A549 (cell line): ENCODE measurements at regions not wholly inside any gene's neighbourhood (a gene's known extent, or its start where the extent isn't known, plus 50 kb on each side); places are given as distances from the start of the nearest gene placed in this dataset.

Experiments used
- ATAC-seq, 2 experiments: fragments of 200-7000 bp in 1 of 2; fragments of >200 bp in 1 of 2; cut with Nextera tagmentation in 1 of 2; cut with Tn5 transposase in 1 of 2; 3 replicates each; pipeline versions ENCODE4 v1.8.0 to v1.9.1; 2018 to 2020; ENCODE audit warnings: mild to moderate bottlenecking in 1 of 2, moderate library complexity in 1 of 2
- CTCF ChIA-PET: fragments of 300-600 bp; sonication (Branson Sonifier 250); formaldehyde crosslinking; extraction: SDS; loops from one replicate; lab custom pipeline; 2021; ENCODE audit warnings: antibody characterized with exemption, inconsistent platforms; lab: Yijun Ruan, JAX
- POLR2A ChIA-PET: fragments of 350-600 bp; formaldehyde crosslinking; extraction: SDS; loops from one replicate; lab custom pipeline; 2021; ENCODE audit warnings: antibody characterized with exemption, inconsistent platforms; lab: Yijun Ruan, JAX
- DNase-seq, 2 experiments: peaks; one replicate each; pipeline versions ENCODE4 v3.0.0 to v3.0.0-alpha.2; 2011 to 2016; ENCODE audit warnings: low read depth in 1 of 2, low spot score in 1 of 2
- FAIRE-seq: peaks from 2 replicates; lab custom pipeline; 2011; peaks lifted over from hg19 to GRCh38; lab: Jason Lieb, UNC
- H3K27ac ChIP-seq, 2 experiments: fragments of >200 bp; sonication (Bioruptor Twin); formaldehyde crosslinking; 3 replicates each; pipeline ENCODE4 v1.5.1; 2016 to 2017
- H3K4me1 ChIP-seq: fragments of >200 bp; sonication (Bioruptor Twin); formaldehyde crosslinking; 3 replicates; pipeline ENCODE4 v1.6.1; 2016
- H3K4me2 ChIP-seq: fragments of >200 bp; sonication (Bioruptor Twin); formaldehyde crosslinking; 3 replicates; pipeline ENCODE4 v1.6.1; 2016
- H3K4me3 ChIP-seq: fragments of >200 bp; sonication (Bioruptor Twin); formaldehyde crosslinking; 3 replicates; pipeline ENCODE4 v1.5.1; 2016
- H3K9me3 ChIP-seq: fragments of >200 bp; sonication (Bioruptor Twin); formaldehyde crosslinking; 3 replicates; pipeline ENCODE4 v1.6.1; 2016
- BHLHE40 ChIP-seq: IDR thresholded peaks from 2 replicates; pipeline ENCODE4 v1.6.1; 2012; ENCODE audit warnings: low read depth, low read length, inconsistent platforms
- CBX2 ChIP-seq: fragments of 200-600 bp; sonication (generic); IDR thresholded peaks from 2 replicates; pipeline ENCODE4 v1.6.1; 2016; ENCODE audit warnings: low read depth, mild to moderate bottlenecking, borderline replicate concordance
- CBX8 ChIP-seq: fragments of 200-600 bp; sonication (generic); IDR thresholded peaks from 2 replicates; pipeline ENCODE4 v1.6.1; 2016
- CEBPB ChIP-seq, 2 experiments: fragments of >200 bp in 1 of 2; sonication (Bioruptor Twin) in 1 of 2; formaldehyde crosslinking in 1 of 2; IDR thresholded peaks; 2 replicates each; pipeline ENCODE4 v1.6.1; 2012 to 2016
- CHD2 ChIP-seq: fragments of 150-350 bp; IDR thresholded peaks from 2 replicates; pipeline ENCODE4 v1.6.1; 2014; ENCODE audit warnings: low read length; ENCODE audit not compliant: partially characterized antibody
- CHD4 ChIP-seq: fragments of 200-600 bp; sonication (generic); IDR thresholded peaks from 2 replicates; pipeline ENCODE4 v1.6.1; 2016; ENCODE audit warnings: antibody characterized with exemption, mild to moderate bottlenecking, borderline replicate concordance
- E2F6 ChIP-seq: IDR thresholded peaks from 2 replicates; pipeline ENCODE4 v1.6.1; 2012; ENCODE audit warnings: low read depth, borderline replicate concordance
- EHMT2 ChIP-seq: fragments of 200-600 bp; sonication (generic); IDR thresholded peaks from 2 replicates; pipeline ENCODE4 v1.6.1; 2016; ENCODE audit warnings: antibody characterized with exemption, low read depth, mild to moderate bottlenecking, moderate library complexity
- EP300 ChIP-seq, 2 experiments: fragments of >200 bp; sonication (Bioruptor Twin); formaldehyde crosslinking; IDR thresholded peaks; 2 replicates in 1 of 2; 3 replicates in 1 of 2; pipeline ENCODE4 v1.6.1; 2016 to 2017
- ESRRA ChIP-seq: fragments of 150-350 bp; IDR thresholded peaks from 2 replicates; pipeline ENCODE4 v1.6.1; 2014; ENCODE audit warnings: mild to moderate bottlenecking, low read length, borderline replicate concordance
- FOSB ChIP-seq: fragments of 250-450 bp; sonication (Bioruptor Pico); IDR thresholded peaks from 2 replicates; pipeline ENCODE4 v1.5.0; 2020; ENCODE audit warnings: mild to moderate bottlenecking, moderate library complexity
- FOSL2 ChIP-seq, 2 experiments: fragments of 450-650 bp in 1 of 2; fragments of >200 bp in 1 of 2; sonication (Bioruptor Twin) in 1 of 2; formaldehyde crosslinking; IDR thresholded peaks; 2 replicates each; pipeline versions ENCODE4 v1.5.0 to v1.6.1; 2016 to 2020; ENCODE audit warnings: mild to moderate bottlenecking in 1 of 2, moderate library complexity in 1 of 2
- GATA3 ChIP-seq: IDR thresholded peaks from 2 replicates; pipeline ENCODE4 v1.6.1; 2012; ENCODE audit warnings: borderline replicate concordance
- HMGXB4 ChIP-seq: fragments of 250-450 bp; sonication (Bioruptor Pico); IDR thresholded peaks from 2 replicates; pipeline ENCODE4 v1.5.0; 2021; ENCODE audit warnings: mild to moderate bottlenecking, moderate library complexity, borderline replicate concordance
- HOXA7 ChIP-seq: fragments of 250-450 bp; sonication (Bioruptor Pico); IDR thresholded peaks from 2 replicates; pipeline ENCODE4 v1.5.0; 2020; ENCODE audit warnings: mild to moderate bottlenecking, moderate library complexity
- HOXB13 ChIP-seq: fragments of 250-450 bp; sonication (Bioruptor Pico); IDR thresholded peaks from 2 replicates; pipeline ENCODE4 v1.5.0; 2020; ENCODE audit warnings: low read depth, mild to moderate bottlenecking, moderate library complexity
- HOXB5 ChIP-seq: fragments of 250-450 bp; sonication (Bioruptor Pico); IDR thresholded peaks from 2 replicates; pipeline ENCODE4 v1.5.0; 2020; ENCODE audit warnings: mild to moderate bottlenecking, moderate library complexity
- JUN ChIP-seq, 2 experiments: fragments of >200 bp; sonication (Bioruptor Twin); formaldehyde crosslinking; IDR thresholded peaks; 2 replicates in 1 of 2; 3 replicates in 1 of 2; pipeline ENCODE4 v1.6.1; 2016 to 2017
- JUNB ChIP-seq: fragments of >200 bp; sonication (Bioruptor Twin); formaldehyde crosslinking; IDR thresholded peaks from 2 replicates; pipeline ENCODE4 v1.6.1; 2016
- MAFK ChIP-seq: fragments of 450-650 bp; IDR thresholded peaks from 2 replicates; pipeline ENCODE4 v1.6.1; 2014; ENCODE audit not compliant: partially characterized antibody
- MAX ChIP-seq: IDR thresholded peaks from 2 replicates; pipeline ENCODE4 v1.6.1; 2012
- NFE2L2 ChIP-seq: fragments of 150-350 bp; conservative IDR thresholded peaks from 2 replicates; pipeline ENCODE4 v1.6.1; 2014; ENCODE audit warnings: low read length
- NPAS2 ChIP-seq: fragments of 250-450 bp; sonication (Bioruptor Pico); IDR thresholded peaks from 2 replicates; pipeline ENCODE4 v1.8.0; 2022; ENCODE audit warnings: mild to moderate bottlenecking, moderate library complexity, borderline replicate concordance
- PHF8 ChIP-seq: fragments of 200-600 bp; sonication (generic); IDR thresholded peaks from 2 replicates; pipeline ENCODE4 v1.6.1; 2016; ENCODE audit warnings: low read depth, mild to moderate bottlenecking, antibody characterized with exemption, moderate library complexity, borderline replicate concordance
- RAD21 ChIP-seq, 2 experiments: fragments of >200 bp in 1 of 2; sonication (Bioruptor Twin) in 1 of 2; formaldehyde crosslinking in 1 of 2; IDR thresholded peaks in 1 of 2; conservative IDR thresholded peaks in 1 of 2; 2 replicates in 1 of 2; 3 replicates in 1 of 2; pipeline ENCODE4 v1.6.1; 2012 to 2018; ENCODE audit warnings: inconsistent platforms in 1 of 2
- RARB ChIP-seq: fragments of 250-450 bp; sonication (Bioruptor Pico); IDR thresholded peaks from 2 replicates; pipeline ENCODE4 v1.8.0; 2021; ENCODE audit warnings: mild to moderate bottlenecking, moderate library complexity
- REST ChIP-seq: fragments of 200-600 bp; sonication (generic); IDR thresholded peaks from 2 replicates; pipeline ENCODE4 v1.6.1; 2016; ENCODE audit warnings: antibody characterized with exemption, mild to moderate bottlenecking, moderate library complexity
- RNF2 ChIP-seq: fragments of 200-600 bp; sonication (generic); IDR thresholded peaks from 2 replicates; pipeline ENCODE4 v1.6.1; 2016; ENCODE audit warnings: low read depth, mild to moderate bottlenecking, antibody characterized with exemption, moderate library complexity, borderline replicate concordance
- SMC3 ChIP-seq: fragments of >200 bp; sonication (Bioruptor Twin); formaldehyde crosslinking; IDR thresholded peaks from 3 replicates; pipeline ENCODE4 v1.6.1; 2018; ENCODE audit warnings: inconsistent platforms
- ZSCAN20 ChIP-seq: fragments of 250-450 bp; sonication (Bioruptor Pico); IDR thresholded peaks from 2 replicates; pipeline ENCODE4 v1.8.0; 2022; ENCODE audit warnings: mild to moderate bottlenecking, moderate library complexity
- WGBS: methylation state at CpG from one replicate; pipeline ENCODE4 v1.1.6; 2017; ENCODE audit errors: missing lambda C conversion rate; 5-methylcytosine and 5-hydroxymethylcytosine counted together

GRCh38 chr9:26266146-26266793 lies 588.0 kb upstream of the TUSC1 start:
- no peak overlapping the region for H3K4me3 ChIP-seq
- ATAC-seq (no peak), DNase-seq (no peak), FAIRE-seq (no peak)
- peaks cover 26% of the 10 kb centered on the region for H3K4me1 ChIP-seq
- peaks cover 8% of the 10 kb centered on the region; the same call in 2 of the 3 replicates for H3K9me3 ChIP-seq
- 36% methylated on average over 2 of the region's 2 CpGs for WGBS
- peak overlapping the region; percentile 57 to 71; a peak in 3 of 6 replicates for H3K27ac ChIP-seq
- POLR2A ChIA-PET = no interaction called here
- no peak overlapping the region for H3K4me2 ChIP-seq
- CTCF ChIA-PET = no interaction called here
- TF ChIP-seq NFE2L2 (no peak), PHF8 (no peak), ESRRA (no peak), CBX8 (no peak), CBX2 (no peak), HOXB5 (no peak), ZSCAN20 (CRISPR knock-in tag) (no peak), RAD21 (conservative IDR thresholded peaks at IDR 0.05 in 1 of 2, IDR thresholded peaks at IDR 0.05 in 1 of 2) (no peak), RNF2 (no peak), CEBPB (IDR thresholded peaks at IDR 0.05) (no peak), FOSL2 (IDR thresholded peaks at IDR 0.05) (no peak), FOSL2 (CRISPR knock-in tag; IDR thresholded peaks at IDR 0.05) (no peak), SMC3 (no peak), GATA3 (no peak), NPAS2 (no peak), BHLHE40 (no peak), HOXB13 (CRISPR knock-in tag) (no peak)

GRCh38 chr9:26264709-26265601 lies 586.7 kb upstream of the TUSC1 start:
- peak overlapping the region; percentile 57 to 66 for H3K27ac ChIP-seq
- POLR2A ChIA-PET = no interaction called here
- peak in 1 of 2 experiments; percentile 72 for DNase-seq
- TF ChIP-seq RARB (CRISPR knock-in tag) = no peak
- TF ChIP-seq E2F6 = no peak
- TF ChIP-seq MAFK = no peak
- TF ChIP-seq HOXA7 (CRISPR knock-in tag) = no peak
- TF ChIP-seq HOXB5 = no peak
- no peak for TF ChIP-seq NFE2L2
- peak; percentile 64; the same call in 1 of the 2 replicates for TF ChIP-seq GATA3
- 0 out of 5 replicates have a peak, but pooled peaks of 1 of the 2 experiments have one; percentile 32 for TF ChIP-seq JUN (IDR thresholded peaks at IDR 0.05)
- TF ChIP-seq MAX = no peak; the same call in 1 of the 2 replicates
- no peak for TF ChIP-seq REST
- peak; percentile 17 to 47; a peak in 1 of 5 replicates for TF ChIP-seq EP300 (IDR thresholded peaks at IDR 0.05)
- TF ChIP-seq ZSCAN20 (CRISPR knock-in tag) = no peak
- TF ChIP-seq HMGXB4 = no peak
- TF ChIP-seq PHF8 = no peak
- TF ChIP-seq ESRRA = no peak
- no peak for TF ChIP-seq CHD4
- no peak for TF ChIP-seq RAD21 (conservative IDR thresholded peaks at IDR 0.05 in 1 of 2, IDR thresholded peaks at IDR 0.05 in 1 of 2)
- TF ChIP-seq JUNB = peak; percentile 46; the same call in 1 of the 2 replicates
- TF ChIP-seq EHMT2 = no peak
- no peak for TF ChIP-seq CHD2
- no peak for TF ChIP-seq FOSB (CRISPR knock-in tag)

More at GRCh38 chr9:26264709-26265601, 586.7 kb upstream of the TUSC1 start:
- FAIRE-seq (no peak), ATAC-seq (peak; percentile 76 to 82)
- CTCF ChIA-PET = no interaction called here
- H3K4me1 ChIP-seq = peaks cover 39% of the 10 kb centered on the region
- no peak overlapping the region for H3K4me2 ChIP-seq
- peaks cover 8% of the 10 kb centered on the region; the same call in 2 of the 3 replicates for H3K9me3 ChIP-seq
- no peak overlapping the region for H3K4me3 ChIP-seq
- 0% methylated on average over 1 of the region's 1 CpG for WGBS
